ENCODE measurements at regions not wholly inside any gene's neighbourhood (a gene's known extent, or its start where the extent isn't known, plus 50 kb on each side); places are given as distances from the start of the nearest gene placed in this dataset.

DNA sequence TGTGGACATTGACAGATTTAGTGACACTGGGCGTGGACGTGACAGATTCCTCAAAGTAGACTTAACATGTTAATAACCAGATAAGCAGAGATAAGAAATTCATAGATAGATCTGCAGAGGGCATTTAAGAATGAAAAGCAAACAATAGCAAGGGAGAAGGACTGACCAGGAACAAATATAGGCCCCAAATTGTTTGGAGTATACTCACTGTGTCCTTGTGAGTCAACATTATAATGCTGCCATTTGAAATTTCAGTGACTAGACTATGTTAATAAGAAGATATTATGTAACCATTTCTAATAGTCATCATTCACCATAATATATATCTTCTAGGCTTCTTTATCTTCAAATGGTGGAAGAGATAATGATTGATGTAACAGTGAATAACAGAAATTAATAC lies 78.1 kb upstream of the SLC38A11 start:
- no peak for DNase-seq (ENCODE audit: low spot score)

DNA sequence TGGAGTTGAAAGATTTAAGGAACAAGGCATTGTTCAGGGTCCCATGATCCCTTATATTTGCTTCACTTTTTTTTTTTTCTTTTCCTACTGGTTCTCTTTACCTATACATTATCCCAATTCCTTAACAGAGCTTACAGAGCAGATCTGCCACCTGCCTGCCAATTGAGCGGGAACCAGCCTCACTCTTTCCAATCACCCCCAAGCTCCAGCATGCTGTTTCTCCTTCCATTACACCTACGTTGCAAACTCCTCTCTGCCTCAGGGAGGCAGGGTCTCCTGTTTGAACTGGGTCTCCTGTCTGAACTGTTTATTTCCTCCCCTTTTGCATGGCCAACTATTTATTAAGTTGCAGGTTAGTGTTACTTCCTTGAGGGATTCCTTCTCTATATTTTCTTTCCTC lies 77.2 kb upstream of the SLC38A11 start:
- DNase-seq (ENCODE audit: low spot score) = no peak

DNA sequence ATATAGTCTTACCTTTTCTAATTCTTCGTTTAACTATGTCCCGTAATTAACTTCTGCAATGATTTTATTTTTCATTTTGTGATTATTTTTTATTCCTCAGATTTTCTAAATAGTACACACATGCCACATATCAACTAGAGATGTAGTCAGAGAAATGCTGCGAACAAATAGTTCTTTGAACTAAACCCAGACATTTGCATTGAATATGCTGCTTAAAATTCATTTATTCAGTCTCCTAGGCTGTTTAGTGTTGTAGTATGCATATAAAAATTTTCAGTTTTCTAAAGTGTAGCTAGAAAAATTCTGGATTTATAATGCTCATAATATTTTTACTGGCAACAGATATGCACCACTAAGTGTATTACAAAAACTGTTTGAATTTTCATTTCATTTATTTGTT lies 68.9 kb upstream of the SLC38A11 start:
- DNase-seq (ENCODE audit: low spot score) = no peak

DNA sequence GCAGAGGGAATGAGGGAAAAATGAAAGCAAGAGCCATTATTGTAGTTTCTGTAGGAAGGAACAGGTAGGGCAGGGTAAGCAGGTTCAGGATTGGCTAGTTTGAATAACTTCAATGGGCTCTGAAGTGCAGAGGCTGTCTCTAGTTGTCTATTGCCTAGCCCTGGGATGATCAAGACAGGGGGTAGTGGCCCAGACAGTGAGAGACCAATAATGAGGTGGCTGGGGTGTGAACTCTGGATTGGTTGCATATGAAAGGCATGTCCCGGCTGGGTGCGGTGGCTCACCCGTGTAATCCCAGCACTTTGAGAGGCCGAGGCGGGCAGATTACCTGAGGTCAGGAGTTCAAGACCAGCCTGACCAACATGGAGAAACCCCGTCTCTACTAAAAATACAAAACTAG lies 67.5 kb upstream of the SLC38A11 start:
- no peak for DNase-seq (ENCODE audit: low spot score)

DNA sequence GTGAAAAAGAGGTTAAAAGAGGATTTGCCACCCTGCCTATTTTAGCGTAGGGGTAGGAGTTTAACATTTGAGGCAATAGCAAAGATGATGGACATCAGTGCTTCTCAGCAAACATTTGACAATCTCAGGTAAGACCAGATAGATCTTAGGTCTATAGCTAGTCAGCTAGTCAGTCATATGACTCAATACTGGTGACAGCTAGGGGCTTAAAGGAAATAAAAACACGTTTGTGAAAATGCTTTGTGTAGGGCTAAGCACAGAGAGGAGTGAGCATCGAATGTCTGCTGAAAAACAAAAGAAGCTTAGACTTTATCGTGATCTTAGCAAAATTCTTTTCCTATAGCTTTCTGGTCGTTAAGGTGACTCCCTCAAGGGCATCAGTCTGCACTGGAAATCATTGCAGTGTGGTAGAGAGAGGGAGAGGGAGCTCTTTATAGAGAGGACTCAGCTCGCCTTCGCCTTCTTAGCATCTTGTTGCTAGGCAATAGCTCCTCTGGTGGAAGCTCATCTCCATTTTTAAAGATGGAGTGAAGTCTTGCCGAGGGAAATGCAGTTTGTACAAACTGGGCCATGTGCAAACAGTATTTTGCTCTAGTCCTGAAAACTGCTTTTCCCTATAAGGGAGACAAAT lies 62.8 kb upstream of the SLC38A11 start:
- DNase-seq (ENCODE audit: low spot score) = no peak

DNA sequence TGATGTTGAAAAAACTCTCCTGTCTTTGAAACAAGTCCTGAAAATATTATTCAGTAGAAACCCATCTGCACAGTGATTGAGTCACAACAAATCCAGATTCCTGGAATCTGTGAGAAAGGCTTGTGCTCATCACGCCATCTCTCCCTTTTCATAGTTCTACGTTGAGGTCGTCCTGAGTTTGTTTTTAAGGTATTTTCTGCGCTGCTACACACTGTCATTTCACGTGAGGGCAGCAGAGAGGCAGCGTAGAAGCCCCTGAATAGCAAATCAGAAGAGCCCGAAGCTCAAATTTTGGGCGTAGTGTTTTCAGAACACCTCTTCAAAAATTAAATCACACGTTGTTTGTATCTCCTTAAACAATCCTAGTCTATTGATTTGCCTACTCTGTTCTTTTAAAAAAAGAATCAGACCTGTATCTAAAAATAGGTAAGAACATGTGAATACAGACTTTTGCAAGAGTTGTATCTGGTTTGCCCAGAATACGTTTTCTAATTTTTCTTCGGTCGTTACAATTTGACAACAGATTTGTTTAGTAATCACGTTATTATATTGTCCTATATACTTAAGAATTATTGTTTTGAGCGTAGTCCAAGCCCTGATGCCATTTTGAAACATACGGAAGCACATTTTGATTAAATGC lies 61.6 kb upstream of the SLC38A11 start:
- peak; percentile 62 for DNase-seq (ENCODE audit: low spot score)

DNA sequence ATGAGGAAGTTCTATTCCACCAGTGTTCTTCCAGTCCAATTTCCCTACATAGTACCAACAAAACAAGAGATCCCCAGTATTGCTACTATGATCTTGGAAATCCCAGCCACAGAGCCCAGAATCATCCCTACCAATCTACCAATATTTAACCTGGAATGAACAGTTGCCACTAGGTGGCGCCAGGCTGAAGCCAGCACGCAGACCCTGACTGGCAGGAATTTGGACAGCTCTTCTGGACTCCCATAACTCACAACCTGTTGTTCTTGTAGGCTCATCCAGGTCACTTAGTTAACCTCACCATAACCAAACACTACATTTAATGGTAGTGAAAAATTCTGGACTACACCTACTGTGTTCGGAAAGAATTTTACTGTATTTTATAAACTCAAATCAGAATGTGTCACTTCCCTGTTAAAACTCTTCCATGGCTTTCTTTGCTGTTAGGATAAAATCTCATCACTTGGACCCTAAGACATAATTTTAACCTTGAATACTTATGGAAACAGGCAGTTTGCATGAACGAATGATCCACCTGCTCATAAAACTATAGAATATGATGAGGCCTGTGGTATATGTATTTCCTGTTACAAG lies 59.8 kb upstream of the SLC38A11 start:
- DNase-seq (ENCODE audit: low spot score) = peak; percentile 35

DNA sequence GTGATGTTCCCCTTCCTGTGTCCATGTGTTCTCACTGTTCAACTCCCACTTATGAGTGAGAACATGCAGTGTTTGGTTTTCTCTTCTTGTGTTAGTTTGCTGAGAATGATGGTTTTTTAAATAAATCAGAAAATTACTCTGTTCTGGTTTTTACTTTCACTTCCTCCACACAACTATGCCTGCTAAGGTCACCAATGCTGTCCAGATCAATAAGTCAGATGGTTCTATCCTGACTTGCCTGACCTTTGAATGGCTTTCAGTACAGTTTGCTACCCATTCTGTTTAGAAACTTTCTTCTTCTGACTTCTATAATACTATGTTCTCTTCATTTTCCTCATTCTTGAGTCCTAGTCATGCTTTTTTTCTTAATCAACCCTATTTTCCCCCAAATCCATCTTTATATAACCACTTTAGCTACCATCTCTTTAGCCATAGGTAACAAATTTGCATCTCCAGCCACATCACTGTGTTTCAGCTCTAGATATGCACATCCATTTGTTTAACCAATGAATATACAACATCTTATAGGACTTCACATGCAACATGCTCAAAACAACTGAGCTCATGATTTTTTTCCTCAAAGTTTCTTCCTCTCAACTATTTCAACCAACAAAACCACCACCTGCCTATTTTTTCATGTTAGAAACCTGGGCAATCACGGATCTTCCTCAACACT lies 58.8 kb upstream of the SLC38A11 start:
- DNase-seq (ENCODE audit: low spot score) = no peak

DNA sequence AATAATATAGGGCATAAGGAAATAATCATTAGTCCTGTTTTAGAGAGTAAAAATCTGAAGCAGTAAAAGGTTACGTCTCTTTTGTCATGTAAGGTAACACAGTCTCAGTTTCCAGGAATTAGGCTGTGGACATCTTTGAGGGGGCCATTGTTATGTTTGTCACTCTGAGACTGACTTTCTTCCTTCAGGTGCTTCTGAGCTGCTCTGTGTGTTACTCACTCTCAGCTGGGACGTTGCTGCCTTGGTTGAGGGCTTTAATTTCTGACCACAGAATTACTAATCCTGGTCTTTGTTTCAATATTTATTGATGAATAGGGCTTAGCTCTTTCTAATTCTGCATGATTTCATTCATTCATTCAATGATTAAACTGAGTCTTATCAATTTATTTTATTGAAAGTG lies 55.9 kb upstream of the SLC38A11 start:
- no peak for DNase-seq (ENCODE audit: low spot score)

DNA sequence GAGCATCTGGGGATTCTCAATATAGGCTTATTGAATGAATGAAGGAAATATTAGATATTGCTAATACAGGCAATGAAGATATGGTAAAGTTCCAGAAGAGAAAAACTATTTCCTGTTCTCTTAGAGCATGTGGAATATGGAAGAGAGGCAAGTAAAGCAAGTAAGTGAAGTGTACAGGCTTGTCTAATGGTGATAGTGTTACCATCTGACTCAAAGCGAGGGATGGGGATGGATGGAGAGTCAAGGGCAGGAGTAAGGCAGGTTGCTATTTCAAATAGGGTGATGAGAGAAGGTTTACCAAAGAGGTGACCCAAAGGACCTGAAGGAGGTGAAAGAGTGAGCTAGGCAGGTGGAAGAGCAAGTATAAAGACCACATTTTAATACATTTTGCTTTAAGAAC lies 55.2 kb upstream of the SLC38A11 start:
- DNase-seq (ENCODE audit: low spot score) = no peak

DNA sequence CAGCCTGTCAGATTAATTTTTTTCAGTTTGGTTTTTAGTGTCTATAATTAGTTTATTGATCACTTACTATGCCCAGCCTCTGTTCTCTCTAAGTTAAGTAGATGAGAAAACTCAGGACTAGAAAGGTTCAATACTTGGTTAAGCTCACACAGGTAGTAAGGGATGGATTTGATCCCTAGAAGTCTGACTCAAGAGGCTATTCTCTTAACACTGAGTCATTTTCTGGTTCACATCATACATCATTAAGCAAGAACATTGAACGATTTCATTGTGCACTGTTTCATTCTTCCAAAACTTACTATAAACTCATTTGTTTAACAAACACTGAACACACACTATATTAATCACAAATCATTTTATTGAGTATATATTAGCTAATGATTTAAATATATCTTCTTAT lies 54.1 kb upstream of the SLC38A11 start:
- DNase-seq (ENCODE audit: low spot score) = no peak

DNA sequence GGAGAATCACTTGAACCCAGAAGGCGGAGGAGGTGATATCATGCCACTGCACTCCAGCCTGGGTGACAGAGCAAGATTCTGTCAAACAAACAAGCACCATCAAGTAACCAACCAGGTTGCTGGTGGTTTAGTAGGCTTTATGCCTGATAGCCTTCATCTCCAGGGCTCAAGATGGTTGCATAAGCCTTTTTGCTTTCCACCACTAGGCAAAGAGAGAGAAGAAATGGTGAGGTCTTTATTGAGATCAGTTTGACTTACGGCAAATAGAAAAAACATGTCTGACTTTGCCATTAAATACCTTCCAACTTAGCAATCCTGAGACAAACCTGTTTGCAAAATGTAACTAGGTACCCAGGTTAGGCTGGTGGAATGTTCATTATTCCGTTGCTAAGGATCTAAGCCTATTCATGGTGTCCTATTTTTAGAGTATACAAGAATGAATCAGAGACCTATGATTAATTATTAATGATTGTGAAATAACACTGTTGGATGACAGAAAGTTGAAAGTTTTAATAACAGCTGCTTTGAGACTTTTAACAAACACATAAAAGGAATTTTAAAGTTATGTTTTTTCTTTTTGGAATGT lies 53.5 kb upstream of the SLC38A11 start:
- DNase-seq (ENCODE audit: low spot score) = peak; percentile 24

DNA sequence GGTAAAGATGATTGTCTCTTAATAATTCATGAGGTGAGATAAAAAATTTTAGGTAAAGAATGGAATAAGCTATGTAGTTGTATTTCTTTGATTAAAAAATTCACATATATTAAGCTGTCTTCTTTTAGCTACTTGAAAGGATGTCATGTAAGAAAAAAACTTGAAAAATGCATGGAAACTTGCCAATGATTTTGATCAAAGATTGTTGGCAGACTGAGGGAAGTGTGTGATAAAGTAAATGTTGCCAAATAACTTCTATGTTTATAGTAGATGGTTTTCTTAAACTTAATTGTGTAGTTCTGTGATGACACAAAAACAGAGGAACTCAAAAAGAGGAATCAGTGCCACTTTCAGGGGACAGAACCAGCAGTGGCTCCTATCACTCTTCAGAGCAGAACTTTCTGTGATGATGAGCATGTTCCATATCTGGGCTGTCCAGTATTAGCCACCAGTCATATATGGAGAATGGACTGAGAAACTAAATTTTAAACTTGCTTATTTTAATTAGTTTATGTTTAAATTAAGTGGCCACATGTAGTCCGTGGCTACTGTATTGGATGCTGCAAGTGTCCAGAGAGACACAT lies 51.9 kb upstream of the SLC38A11 start:
- no peak for DNase-seq (ENCODE audit: low spot score)

Data from hepatic stellate cell (primary cell).